ENCODE measurements at regions not wholly inside any gene's neighbourhood (a gene's known extent, or its start where the extent isn't known, plus 50 kb on each side); places are given as distances from the start of the nearest gene placed in this dataset.

DNA sequence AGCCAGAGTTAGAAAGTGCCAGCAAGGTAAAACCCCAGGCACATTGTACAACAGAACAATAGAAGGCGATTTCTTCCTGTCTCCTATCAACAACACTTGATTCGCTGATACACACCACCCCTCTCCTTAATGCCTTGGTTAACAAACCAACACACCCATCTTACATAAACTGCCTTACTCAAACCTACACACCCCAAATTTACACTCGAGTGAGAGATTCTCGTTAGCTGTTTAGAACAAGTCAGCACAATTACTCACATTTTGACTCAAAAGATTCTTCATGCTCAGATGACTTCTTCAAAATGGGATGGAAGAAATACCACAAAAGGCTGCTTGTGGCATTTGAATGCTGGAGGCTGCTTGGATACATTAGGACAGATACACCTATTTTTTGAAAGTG, 80.0 kb upstream of the FOXQ1 start:
- no peaks in the 10 kb centered on the region for H3K36me3 Mint-ChIP-seq
- ChIA-PET POLR2A (no interaction called here), CTCF (no interaction called here)
- H3K27me3 Mint-ChIP-seq, result peaks cover 21 to 22% of the 10 kb centered on the region in 2 donors
- Histone ChIP-seq H3K4me3 (ENCODE audit: control insufficient read depth in 1 of 2, extremely low read depth in 1 of 2, low read length in 1 of 2) (no peak overlapping the region), H3K36me3 (ENCODE audit: control insufficient read depth in 2 of 2, extremely low read depth in 1 of 2, insufficient read depth in 1 of 2, low read length in 1 of 2) (no peaks in the 10 kb centered on the region), H3K27ac (ENCODE audit: low read length) (no peak overlapping the region), H3K9me3 (no peaks in the 10 kb centered on the region), H3K4me1 (ENCODE audit: control insufficient read depth in 1 of 2, extremely low read depth in 1 of 2, insufficient read depth in 2 of 2, low read length in 2 of 2) (no peaks in the 10 kb centered on the region), H3K27me3 (replicated peaks in 1 of 2; ENCODE audit: control insufficient read depth in 2 of 2, extremely low read depth in 1 of 2, insufficient read depth in 2 of 2, low read length in 1 of 2) (peaks cover 0 to 9% of the 10 kb centered on the region in 2 experiments)
- DNase-seq, result no peak
- no peaks in the 10 kb centered on the region for H3K9me3 Mint-ChIP-seq
- WGBS (ENCODE audit: insufficient coverage), result 38% methylated on average over 2 of the region's 4 CpGs
- H3K27ac Mint-ChIP-seq, result no peak overlapping the region
- ATAC-seq (replicated peaks in 1 of 4), result no peak
- H3K4me1 Mint-ChIP-seq, result no peaks in the 10 kb centered on the region
- no peak overlapping the region for H3K4me3 Mint-ChIP-seq

GRCh38 chr6:1230689-1231605, 81.0 kb upstream of the FOXQ1 start:
- ChIA-PET CTCF (interaction anchor here in 1 of 2 donors (0.6 kb wide), 1 partner anchor 509 kb away, joined by 3 read pairs; no protein-coding TSS in a partner anchor), POLR2A (no interaction called here)
- no peaks in the 10 kb centered on the region for H3K4me1 ChIP-seq (ENCODE audit: control insufficient read depth in 1 of 2, extremely low read depth in 1 of 2, insufficient read depth in 2 of 2, low read length in 2 of 2)
- Mint-ChIP-seq H3K36me3 (no peaks in the 10 kb centered on the region), H3K27me3 (peaks cover 22 to 27% of the 10 kb centered on the region in 2 donors), H3K9me3 (no peaks in the 10 kb centered on the region), H3K4me3 (no peak overlapping the region), H3K4me1 (no peaks in the 10 kb centered on the region), H3K27ac (no peak overlapping the region)
- no peaks in the 10 kb centered on the region for H3K36me3 ChIP-seq (ENCODE audit: control insufficient read depth in 2 of 2, extremely low read depth in 1 of 2, insufficient read depth in 1 of 2, low read length in 1 of 2)
- no peak overlapping the region for H3K4me3 ChIP-seq (ENCODE audit: control insufficient read depth in 1 of 2, extremely low read depth in 1 of 2, low read length in 1 of 2)
- 73% methylated on average over 4 of the region's 8 CpGs for WGBS (ENCODE audit: insufficient coverage)
- no peak overlapping the region for H3K27ac ChIP-seq (ENCODE audit: low read length)
- DNase-seq (no peak), ATAC-seq (replicated peaks in 1 of 4) (no peak)
- peaks cover 0 to 8% of the 10 kb centered on the region in 2 experiments for H3K27me3 ChIP-seq (replicated peaks in 1 of 2; ENCODE audit: control insufficient read depth in 2 of 2, extremely low read depth in 1 of 2, insufficient read depth in 2 of 2, low read length in 1 of 2)
- no peaks in the 10 kb centered on the region for H3K9me3 ChIP-seq

DNA sequence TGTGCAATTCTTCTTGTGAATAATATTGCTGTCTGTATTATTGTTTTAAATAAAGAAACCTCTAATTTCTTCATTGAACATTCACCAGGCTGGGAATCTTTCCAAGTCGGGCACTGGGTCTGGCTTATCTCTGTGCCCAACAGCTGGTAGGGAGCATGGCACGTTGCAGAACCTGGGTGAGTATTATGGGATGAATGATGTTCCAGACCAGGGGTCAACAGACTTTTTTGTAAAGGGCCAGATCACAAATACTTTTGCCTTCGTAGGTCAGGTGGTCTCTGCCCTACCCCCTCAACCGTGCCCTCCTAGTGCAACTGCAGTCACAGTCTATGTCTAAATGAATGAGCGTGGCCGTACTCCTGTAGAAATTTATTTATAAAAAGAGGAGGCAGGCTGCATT, 81.6 kb upstream of the FOXQ1 start:
- CTCF ChIA-PET, result interaction anchor here in 1 of 2 donors (0.6 kb wide), 1 partner anchor 508 kb away, joined by 3 read pairs; no protein-coding TSS in a partner anchor
- POLR2A ChIA-PET, result no interaction called here
- Histone ChIP-seq H3K27me3 (replicated peaks in 1 of 2; ENCODE audit: control insufficient read depth in 2 of 2, extremely low read depth in 1 of 2, insufficient read depth in 2 of 2, low read length in 1 of 2) (peaks cover 0 to 5% of the 10 kb centered on the region in 2 experiments), H3K36me3 (ENCODE audit: control insufficient read depth in 2 of 2, extremely low read depth in 1 of 2, insufficient read depth in 1 of 2, low read length in 1 of 2) (no peaks in the 10 kb centered on the region), H3K27ac (ENCODE audit: low read length) (no peak overlapping the region), H3K9me3 (no peaks in the 10 kb centered on the region), H3K4me1 (ENCODE audit: control insufficient read depth in 1 of 2, extremely low read depth in 1 of 2, insufficient read depth in 2 of 2, low read length in 2 of 2) (no peaks in the 10 kb centered on the region), H3K4me3 (ENCODE audit: control insufficient read depth in 1 of 2, extremely low read depth in 1 of 2, low read length in 1 of 2) (no peak overlapping the region)
- DNase-seq (no peak), ATAC-seq (replicated peaks in 1 of 4) (no peak)
- H3K36me3 Mint-ChIP-seq, result no peaks in the 10 kb centered on the region
- no peak overlapping the region for H3K4me3 Mint-ChIP-seq
- WGBS (ENCODE audit: insufficient coverage), result 73% methylated on average over 2 of the region's 6 CpGs
- H3K27me3 Mint-ChIP-seq, result peaks cover 23 to 27% of the 10 kb centered on the region in 2 donors
- no peak overlapping the region for H3K27ac Mint-ChIP-seq
- no peaks in the 10 kb centered on the region for H3K4me1 Mint-ChIP-seq
- H3K9me3 Mint-ChIP-seq, result no peaks in the 10 kb centered on the region

GRCh38 chr6:1229808-1230207, 82.1 kb upstream of the FOXQ1 start:
- no peaks in the 10 kb centered on the region for H3K9me3 Mint-ChIP-seq
- no peak for DNase-seq
- no peaks in the 10 kb centered on the region for H3K36me3 Mint-ChIP-seq
- no peak for ATAC-seq (replicated peaks in 1 of 4)
- H3K27me3 ChIP-seq (replicated peaks in 1 of 2; ENCODE audit: control insufficient read depth in 2 of 2, extremely low read depth in 1 of 2, insufficient read depth in 2 of 2, low read length in 1 of 2), result peaks cover 0 to 5% of the 10 kb centered on the region in 2 experiments
- ChIA-PET POLR2A (no interaction called here), CTCF (interaction anchor here in 1 of 2 donors (0.6 kb wide), 1 partner anchor 508 kb away, joined by 3 read pairs; no protein-coding TSS in a partner anchor)
- H3K4me1 Mint-ChIP-seq, result no peaks in the 10 kb centered on the region
- H3K27ac ChIP-seq (ENCODE audit: low read length), result no peak overlapping the region
- no peaks in the 10 kb centered on the region for H3K36me3 ChIP-seq (ENCODE audit: control insufficient read depth in 2 of 2, extremely low read depth in 1 of 2, insufficient read depth in 1 of 2, low read length in 1 of 2)
- H3K4me1 ChIP-seq (ENCODE audit: control insufficient read depth in 1 of 2, extremely low read depth in 1 of 2, insufficient read depth in 2 of 2, low read length in 2 of 2), result no peaks in the 10 kb centered on the region
- H3K27me3 Mint-ChIP-seq, result peaks cover 26 to 27% of the 10 kb centered on the region in 2 donors
- 85% methylated on average over 4 of the region's 9 CpGs for WGBS (ENCODE audit: insufficient coverage)
- H3K9me3 ChIP-seq, result no peaks in the 10 kb centered on the region
- H3K4me3 ChIP-seq (ENCODE audit: control insufficient read depth in 1 of 2, extremely low read depth in 1 of 2, low read length in 1 of 2), result no peak overlapping the region
- H3K4me3 Mint-ChIP-seq, result no peak overlapping the region
- H3K27ac Mint-ChIP-seq, result no peak overlapping the region

- H3K27me3 Mint-ChIP-seq, result peaks cover 23 to 27% of the 10 kb centered on the region in 2 donors
- H3K4me1 Mint-ChIP-seq, result no peaks in the 10 kb centered on the region
- H3K36me3 ChIP-seq (ENCODE audit: control insufficient read depth in 2 of 2, extremely low read depth in 1 of 2, insufficient read depth in 1 of 2, low read length in 1 of 2), result no peaks in the 10 kb centered on the region
- H3K27me3 ChIP-seq (replicated peaks in 1 of 2; ENCODE audit: control insufficient read depth in 2 of 2, extremely low read depth in 1 of 2, insufficient read depth in 2 of 2, low read length in 1 of 2), result peaks cover 0 to 2% of the 10 kb centered on the region in 2 experiments
- no peak overlapping the region for H3K27ac Mint-ChIP-seq
- no peaks in the 10 kb centered on the region for H3K9me3 Mint-ChIP-seq
- ChIA-PET CTCF (no interaction called here), POLR2A (no interaction called here)
- 83% methylated on average over 6 of the region's 7 CpGs for WGBS (ENCODE audit: insufficient coverage)
- no peak overlapping the region for H3K4me3 ChIP-seq (ENCODE audit: control insufficient read depth in 1 of 2, extremely low read depth in 1 of 2, low read length in 1 of 2)
- ATAC-seq (replicated peaks in 1 of 4) (no peak), DNase-seq (no peak)
- H3K36me3 Mint-ChIP-seq, result no peaks in the 10 kb centered on the region
- no peak overlapping the region for H3K27ac ChIP-seq (ENCODE audit: low read length)
- no peaks in the 10 kb centered on the region for H3K9me3 ChIP-seq
- no peaks in the 10 kb centered on the region for H3K4me1 ChIP-seq (ENCODE audit: control insufficient read depth in 1 of 2, extremely low read depth in 1 of 2, insufficient read depth in 2 of 2, low read length in 2 of 2)
- H3K4me3 Mint-ChIP-seq, result no peak overlapping the region
Observed at GRCh38 chr6:1229301-1229700, 82.6 kb upstream of the FOXQ1 start.

GRCh38 chr6:1228754-1229191, 83.1 kb upstream of the FOXQ1 start:
- no peaks in the 10 kb centered on the region for H3K36me3 ChIP-seq (ENCODE audit: control insufficient read depth in 2 of 2, extremely low read depth in 1 of 2, insufficient read depth in 1 of 2, low read length in 1 of 2)
- ChIA-PET CTCF (no interaction called here), POLR2A (no interaction called here)
- H3K9me3 Mint-ChIP-seq, result no peaks in the 10 kb centered on the region
- peaks cover 19 to 24% of the 10 kb centered on the region in 2 donors for H3K27me3 Mint-ChIP-seq
- H3K27me3 ChIP-seq (replicated peaks in 1 of 2; ENCODE audit: control insufficient read depth in 2 of 2, extremely low read depth in 1 of 2, insufficient read depth in 2 of 2, low read length in 1 of 2), result no peaks in the 10 kb centered on the region
- H3K4me1 ChIP-seq (ENCODE audit: control insufficient read depth in 1 of 2, extremely low read depth in 1 of 2, insufficient read depth in 2 of 2, low read length in 2 of 2), result no peaks in the 10 kb centered on the region
- H3K36me3 Mint-ChIP-seq, result no peaks in the 10 kb centered on the region
- no peak overlapping the region for H3K4me3 ChIP-seq (ENCODE audit: control insufficient read depth in 1 of 2, extremely low read depth in 1 of 2, low read length in 1 of 2)
- no peaks in the 10 kb centered on the region for H3K9me3 ChIP-seq
- H3K27ac Mint-ChIP-seq, result no peak overlapping the region
- DNase-seq (no peak), ATAC-seq (replicated peaks in 1 of 4) (no peak)
- 91% methylated on average over 6 of the region's 9 CpGs for WGBS (ENCODE audit: insufficient coverage)
- H3K4me3 Mint-ChIP-seq, result no peak overlapping the region
- H3K4me1 Mint-ChIP-seq, result no peaks in the 10 kb centered on the region
- no peak overlapping the region for H3K27ac ChIP-seq (ENCODE audit: low read length)
